ENCODE measurements at regions not wholly inside any gene's neighbourhood (a gene's known extent, or its start where the extent isn't known, plus 50 kb on each side); places are given as distances from the start of the nearest gene placed in this dataset.

GRCh38 chrX:39508300-39508692 lies 589.5 kb downstream of the BCOR start:
- Mint-ChIP-seq H3K27ac (ENCODE audit: unreplicated experiment) (no peak overlapping the region), H3K4me3 (ENCODE audit: unreplicated experiment) (no peak overlapping the region), H3K36me3 (ENCODE audit: insufficient read depth, unreplicated experiment) (no peaks in the 10 kb centered on the region), H3K27me3 (ENCODE audit: insufficient read depth, unreplicated experiment) (peaks cover 5% of the 10 kb centered on the region), H3K4me1 (ENCODE audit: low read depth, unreplicated experiment) (no peaks in the 10 kb centered on the region), H3K9me3 (ENCODE audit: unreplicated experiment) (no peaks in the 10 kb centered on the region)
- Histone ChIP-seq H3K36me3 (ENCODE audit: control insufficient read depth, insufficient read depth, low read length) (no peaks in the 10 kb centered on the region), H3K27me3 (replicated peaks; ENCODE audit: control insufficient read depth, insufficient read depth, low read length) (no peaks in the 10 kb centered on the region), H3K9me3 (no peaks in the 10 kb centered on the region), H3K4me3 (ENCODE audit: low read depth, low read length) (no peak overlapping the region), H3K4me1 (no peaks in the 10 kb centered on the region)
- ChIA-PET CTCF (no interaction called here), POLR2A (no interaction called here)
- intact Hi-C loops (cut with micrococcal nuclease; ENCODE audit: unreplicated experiment): no loop called here
- BruUV-seq (replicated peaks): no TSS peak
- no peak for DNase-seq
- no peak for TF ChIP-seq CTCF (IDR thresholded peaks at IDR 0.05; ENCODE audit: insufficient read depth in 1 of 2, low read depth in 1 of 2, low read length in 1 of 2, severe bottlenecking in 1 of 2, unreplicated experiment in 1 of 2)

GRCh38 chrX:39509157-39509556 lies 588.6 kb downstream of the BCOR start:
- Mint-ChIP-seq H3K9me3 (ENCODE audit: unreplicated experiment) (no peaks in the 10 kb centered on the region), H3K27ac (ENCODE audit: unreplicated experiment) (no peak overlapping the region), H3K4me1 (ENCODE audit: low read depth, unreplicated experiment) (no peaks in the 10 kb centered on the region), H3K27me3 (ENCODE audit: insufficient read depth, unreplicated experiment) (peaks cover 4% of the 10 kb centered on the region), H3K36me3 (ENCODE audit: insufficient read depth, unreplicated experiment) (no peaks in the 10 kb centered on the region), H3K4me3 (ENCODE audit: unreplicated experiment) (no peak overlapping the region)
- no TSS peak for BruUV-seq (replicated peaks)
- intact Hi-C loops (cut with micrococcal nuclease; ENCODE audit: unreplicated experiment): no loop called here
- Histone ChIP-seq H3K36me3 (ENCODE audit: control insufficient read depth, insufficient read depth, low read length) (no peaks in the 10 kb centered on the region), H3K4me3 (ENCODE audit: low read depth, low read length) (no peak overlapping the region), H3K9me3 (no peaks in the 10 kb centered on the region), H3K27me3 (replicated peaks; ENCODE audit: control insufficient read depth, insufficient read depth, low read length) (no peaks in the 10 kb centered on the region), H3K4me1 (no peaks in the 10 kb centered on the region)
- no peak for DNase-seq
- no peak for TF ChIP-seq CTCF (IDR thresholded peaks at IDR 0.05; ENCODE audit: insufficient read depth in 1 of 2, low read depth in 1 of 2, low read length in 1 of 2, severe bottlenecking in 1 of 2, unreplicated experiment in 1 of 2)
- POLR2A ChIA-PET: no interaction called here
- CTCF ChIA-PET: interaction anchor here (0.7 kb wide), 1 partner anchor 805 kb away, joined by 5 read pairs; no protein-coding TSS in a partner anchor

- POLR2A ChIA-PET: no interaction called here
- no peaks in the 10 kb centered on the region for H3K9me3 Mint-ChIP-seq (ENCODE audit: unreplicated experiment)
- BruUV-seq (replicated peaks): no TSS peak
- no peak overlapping the region for H3K4me3 ChIP-seq (ENCODE audit: low read depth, low read length)
- no peaks in the 10 kb centered on the region for H3K27me3 Mint-ChIP-seq (ENCODE audit: insufficient read depth, unreplicated experiment)
- H3K27ac Mint-ChIP-seq (ENCODE audit: unreplicated experiment): no peak overlapping the region
- TF ChIP-seq CTCF (IDR thresholded peaks at IDR 0.05; ENCODE audit: insufficient read depth in 1 of 2, low read depth in 1 of 2, low read length in 1 of 2, severe bottlenecking in 1 of 2, unreplicated experiment in 1 of 2): no peak
- no peaks in the 10 kb centered on the region for H3K36me3 Mint-ChIP-seq (ENCODE audit: insufficient read depth, unreplicated experiment)
- H3K9me3 ChIP-seq: no peaks in the 10 kb centered on the region
- no peaks in the 10 kb centered on the region for H3K4me1 Mint-ChIP-seq (ENCODE audit: low read depth, unreplicated experiment)
- no peaks in the 10 kb centered on the region for H3K27me3 ChIP-seq (replicated peaks; ENCODE audit: control insufficient read depth, insufficient read depth, low read length)
- H3K4me3 Mint-ChIP-seq (ENCODE audit: unreplicated experiment): no peak overlapping the region
- DNase-seq: no peak
- no peaks in the 10 kb centered on the region for H3K36me3 ChIP-seq (ENCODE audit: control insufficient read depth, insufficient read depth, low read length)
- intact Hi-C loops (cut with micrococcal nuclease; ENCODE audit: unreplicated experiment): no loop called here
- CTCF ChIA-PET: no interaction called here
- no peaks in the 10 kb centered on the region for H3K4me1 ChIP-seq
Observed at GRCh38 chrX:39513836-39514235, 583.9 kb downstream of the BCOR start.

All from Caco-2 (cell line).